H1 (cell line): ENCODE measurements at regions not wholly inside any gene's neighbourhood (a gene's known extent, or its start where the extent isn't known, plus 50 kb on each side); places are given as distances from the start of the nearest gene placed in this dataset.

ENCODE experiments used
- CHD2 ChIP-seq: IDR thresholded peaks from 2 replicates; pipeline ENCODE4 v1.6.1; 2012; ENCODE audit warnings: low read length, improper control_type of control experiment
- SIX5 ChIP-seq: IDR thresholded peaks from 2 replicates; pipeline ENCODE4 v1.6.1; 2011; ENCODE audit warnings: mild to moderate bottlenecking, low read depth, low read length

- TF ChIP-seq CHD2 (no peak), SIX5 (no peak)
Observed at GRCh38 chr15:21262851-21263425, 177.4 kb downstream of the POTEB3 start (continued).
